ENCODE measurements at regions not wholly inside any gene's neighbourhood (a gene's known extent, or its start where the extent isn't known, plus 50 kb on each side); places are given as distances from the start of the nearest gene placed in this dataset.

GRCh38 chr2:226413498-226414130 is 386.0 kb downstream of the IRS1 start:
- intact Hi-C loops (cut with DNase I) = no loop called here
- FAIRE-seq = no peak

GRCh38 chr2:226411727-226412360 is 387.8 kb downstream of the IRS1 start:
- no peak for TF ChIP-seq CTCF (IDR thresholded peaks at IDR 0.05; ENCODE audit: borderline replicate concordance, extremely low read depth, insufficient read depth)
- Histone ChIP-seq H3K4me3 (ENCODE audit: low read length in 3 of 3) (no peak overlapping the region), H3K9ac (ENCODE audit: low read length in 3 of 3) (no peak overlapping the region), H3K27ac (ENCODE audit: low read depth in 2 of 2, low read length in 2 of 2) (no peak overlapping the region), H3K36me3 (ENCODE audit: control insufficient read depth in 2 of 3, insufficient read depth in 3 of 3, low read length in 3 of 3) (no peaks in the 10 kb centered on the region), H3K27me3 (ENCODE audit: control insufficient read depth, insufficient read depth, low read length) (no peaks in the 10 kb centered on the region), H3K4me1 (ENCODE audit: control insufficient read depth in 2 of 3, insufficient read depth in 2 of 3, low read depth in 1 of 3, low read length in 3 of 3) (no peaks in the 10 kb centered on the region), H3K9me3 (ENCODE audit: control insufficient read depth in 2 of 3, insufficient read depth in 1 of 3, low read length in 3 of 3) (no peaks in the 10 kb centered on the region)
- intact Hi-C loops (cut with DNase I) = no loop called here
- FAIRE-seq (no peak), DNase-seq (no peak)

More at GRCh38 chr2:226413498-226414130, 386.0 kb downstream of the IRS1 start:
- H3K4me1 ChIP-seq (ENCODE audit: control insufficient read depth in 2 of 3, insufficient read depth in 2 of 3, low read depth in 1 of 3, low read length in 3 of 3) = no peaks in the 10 kb centered on the region
- H3K9me3 ChIP-seq (ENCODE audit: control insufficient read depth in 2 of 3, insufficient read depth in 1 of 3, low read length in 3 of 3) = no peaks in the 10 kb centered on the region
- no peak overlapping the region for H3K4me3 ChIP-seq (ENCODE audit: low read length in 3 of 3)
- no peaks in the 10 kb centered on the region for H3K27me3 ChIP-seq (ENCODE audit: control insufficient read depth, insufficient read depth, low read length)
- no peak overlapping the region for H3K9ac ChIP-seq (ENCODE audit: low read length in 3 of 3)
- no peak for TF ChIP-seq CTCF (IDR thresholded peaks at IDR 0.05; ENCODE audit: borderline replicate concordance, extremely low read depth, insufficient read depth)
- H3K27ac ChIP-seq (ENCODE audit: low read depth in 2 of 2, low read length in 2 of 2) = no peak overlapping the region
- no peak for DNase-seq
- H3K36me3 ChIP-seq (ENCODE audit: control insufficient read depth in 2 of 3, insufficient read depth in 3 of 3, low read length in 3 of 3) = no peaks in the 10 kb centered on the region

GRCh38 chr2:226411205-226411604 is 388.4 kb downstream of the IRS1 start:
- intact Hi-C loops (cut with DNase I) = no loop called here
- no peaks in the 10 kb centered on the region for H3K27me3 ChIP-seq (ENCODE audit: control insufficient read depth, insufficient read depth, low read length)
- H3K9ac ChIP-seq (ENCODE audit: low read length in 3 of 3) = no peak overlapping the region
- no peak for DNase-seq
- FAIRE-seq = no peak
- H3K36me3 ChIP-seq (ENCODE audit: control insufficient read depth in 2 of 3, insufficient read depth in 3 of 3, low read length in 3 of 3) = no peaks in the 10 kb centered on the region
- H3K4me1 ChIP-seq (ENCODE audit: control insufficient read depth in 2 of 3, insufficient read depth in 2 of 3, low read depth in 1 of 3, low read length in 3 of 3) = no peaks in the 10 kb centered on the region
- no peak overlapping the region for H3K27ac ChIP-seq (ENCODE audit: low read depth in 2 of 2, low read length in 2 of 2)
- no peaks in the 10 kb centered on the region for H3K9me3 ChIP-seq (ENCODE audit: control insufficient read depth in 2 of 3, insufficient read depth in 1 of 3, low read length in 3 of 3)
- no peak for TF ChIP-seq CTCF (IDR thresholded peaks at IDR 0.05; ENCODE audit: borderline replicate concordance, extremely low read depth, insufficient read depth)
- no peak overlapping the region for H3K4me3 ChIP-seq (ENCODE audit: low read length in 3 of 3)
